ENCODE measurements at regions not wholly inside any gene's neighbourhood (a gene's known extent, or its start where the extent isn't known, plus 50 kb on each side); places are given as distances from the start of the nearest gene placed in this dataset.

GRCh38 chr9:115169003-115169402 is 51.0 kb upstream of the TNC start:
- H3K27ac ChIP-seq, result no peak overlapping the region

GRCh38 chr9:115170358-115171073 is 52.6 kb upstream of the TNC start:
- no peak for TF ChIP-seq ZFX (IDR thresholded peaks at IDR 0.05; ENCODE audit: borderline replicate concordance)
- TF ChIP-seq CTCF (IDR thresholded peaks at IDR 0.05), result no peak
- no peak overlapping the region for H3K27ac ChIP-seq

More at GRCh38 chr9:115169003-115169402, 51.0 kb upstream of the TNC start:
- no peak for TF ChIP-seq CTCF (IDR thresholded peaks at IDR 0.05)
- TF ChIP-seq ZFX (IDR thresholded peaks at IDR 0.05; ENCODE audit: borderline replicate concordance), result no peak

- TF ChIP-seq CTCF (IDR thresholded peaks at IDR 0.05), result no peak
- TF ChIP-seq ZFX (IDR thresholded peaks at IDR 0.05; ENCODE audit: borderline replicate concordance), result no peak
- H3K27ac ChIP-seq, result no peak overlapping the region
Observed at GRCh38 chr9:115171921-115172388, 54.0 kb upstream of the TNC start.

GRCh38 chr9:115182264-115182663 is 64.3 kb upstream of the TNC start:
- TF ChIP-seq CTCF (IDR thresholded peaks at IDR 0.05) (no peak), ZFX (IDR thresholded peaks at IDR 0.05; ENCODE audit: borderline replicate concordance) (no peak)
- H3K27ac ChIP-seq, result no peak overlapping the region

- H3K27ac ChIP-seq, result no peak overlapping the region
- no peak for TF ChIP-seq ZFX (IDR thresholded peaks at IDR 0.05; ENCODE audit: borderline replicate concordance)
- no peak for TF ChIP-seq CTCF (IDR thresholded peaks at IDR 0.05)
Observed at GRCh38 chr9:115183436-115183835, 65.5 kb upstream of the TNC start.

GRCh38 chr9:115189686-115190085 is 71.7 kb upstream of the TNC start:
- no peak overlapping the region for H3K27ac ChIP-seq
- TF ChIP-seq ZFX (IDR thresholded peaks at IDR 0.05; ENCODE audit: borderline replicate concordance) (no peak), CTCF (IDR thresholded peaks at IDR 0.05) (no peak)

- H3K27ac ChIP-seq, result no peak overlapping the region
- TF ChIP-seq CTCF (IDR thresholded peaks at IDR 0.05) (no peak), ZFX (IDR thresholded peaks at IDR 0.05; ENCODE audit: borderline replicate concordance) (no peak)
Observed at GRCh38 chr9:115191667-115192066, 73.7 kb upstream of the TNC start.

Measured in 22Rv1 (cell line).